ENCODE measurements at regions not wholly inside any gene's neighbourhood (a gene's known extent, or its start where the extent isn't known, plus 50 kb on each side); places are given as distances from the start of the nearest gene placed in this dataset.
"Not testable (repeated sequence)": the region's sequence is repeated elsewhere in the genome, so short reads cannot be mapped to it uniquely, and the experiment has no call there.

DNA sequence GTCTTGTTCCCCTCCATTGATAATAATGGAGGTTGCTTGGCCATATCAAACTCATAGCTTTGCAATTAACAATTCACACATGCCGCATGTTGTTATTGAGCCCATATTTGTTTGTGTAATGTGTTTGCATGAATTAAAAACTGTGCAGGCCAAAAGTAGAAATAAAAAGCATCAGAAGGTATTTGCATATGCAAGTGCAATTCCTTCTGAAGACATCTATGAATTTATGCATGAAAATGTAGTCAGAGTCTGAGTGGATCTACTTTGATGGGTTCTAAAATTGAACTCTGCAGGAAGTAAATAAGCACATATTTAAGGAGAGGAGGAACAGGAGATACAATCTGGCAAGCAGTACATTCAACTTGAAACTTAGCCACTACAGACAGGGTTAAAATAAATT, 1004.6 kb upstream of the WWC1 start:
- DNase-seq: no peak

- DNase-seq: no peak
Measured at GRCh38 chr5:167290478-167290877, 1001.0 kb upstream of the WWC1 start.

DNA sequence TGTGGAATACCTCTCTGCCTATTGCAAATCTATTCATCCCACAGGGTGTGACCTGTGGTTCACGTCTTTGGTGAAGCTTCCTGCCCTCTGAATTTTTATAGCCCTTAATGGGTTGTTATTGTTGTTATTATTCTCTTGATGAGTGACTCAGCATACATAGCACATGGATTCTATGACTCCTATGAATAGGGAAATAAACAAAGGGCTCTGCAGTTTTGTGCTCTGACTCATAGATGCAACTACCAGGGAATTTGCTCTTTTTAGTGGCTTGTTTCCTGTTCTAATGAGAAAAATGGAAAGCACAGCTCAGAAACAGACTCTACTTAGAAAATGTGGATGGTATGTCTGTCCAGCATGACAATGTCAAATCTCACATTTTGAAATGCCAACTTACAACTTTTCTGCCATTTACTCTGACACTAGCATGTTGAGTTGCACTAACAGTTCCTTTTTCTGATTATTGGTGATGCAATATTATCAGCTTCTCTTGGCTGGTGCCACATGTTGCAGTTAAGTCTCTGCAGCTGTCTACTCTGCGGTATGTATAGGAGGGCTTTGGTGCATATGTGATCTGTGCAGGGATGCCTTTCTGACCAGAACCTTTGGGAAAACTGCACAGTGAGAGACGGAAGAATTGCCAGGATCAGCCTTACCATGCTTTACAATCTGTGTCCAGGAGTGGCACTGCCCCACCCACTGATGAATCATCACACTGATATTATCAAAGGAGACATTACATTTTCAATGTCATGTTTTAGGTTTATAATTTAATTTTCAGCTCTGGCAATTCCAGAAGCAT, 996.4 kb upstream of the WWC1 start:
- DNase-seq: no peak

DNA sequence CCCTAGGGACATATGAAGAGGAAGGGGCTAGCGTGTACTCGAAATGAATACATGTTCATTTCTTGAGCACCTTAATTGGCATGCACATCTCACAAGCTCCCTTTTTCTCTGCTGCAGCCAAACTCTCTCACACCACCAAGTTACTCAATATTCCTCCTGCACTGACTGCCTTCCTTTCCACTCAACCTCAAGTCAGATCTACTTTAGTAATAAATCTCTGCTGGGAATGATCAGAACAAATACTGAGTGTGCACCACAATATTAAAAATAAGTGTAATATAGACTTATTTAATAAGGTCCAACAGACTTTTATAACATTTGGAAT, 995.8 kb upstream of the WWC1 start:
- DNase-seq: no peak

GRCh38 chr5:167296066-167296465, 995.4 kb upstream of the WWC1 start:
- DNase-seq: no peak

- no peak for DNase-seq
Measured at GRCh38 chr5:167296661-167297060, 994.8 kb upstream of the WWC1 start.

GRCh38 chr5:167299861-167300260, 991.6 kb upstream of the WWC1 start:
- not testable (repeated sequence) for DNase-seq

GRCh38 chr5:167303582-167303981, 987.9 kb upstream of the WWC1 start:
- no peak for DNase-seq

GRCh38 chr5:167304834-167305469, 986.5 kb upstream of the WWC1 start:
- no peak for DNase-seq

DNA sequence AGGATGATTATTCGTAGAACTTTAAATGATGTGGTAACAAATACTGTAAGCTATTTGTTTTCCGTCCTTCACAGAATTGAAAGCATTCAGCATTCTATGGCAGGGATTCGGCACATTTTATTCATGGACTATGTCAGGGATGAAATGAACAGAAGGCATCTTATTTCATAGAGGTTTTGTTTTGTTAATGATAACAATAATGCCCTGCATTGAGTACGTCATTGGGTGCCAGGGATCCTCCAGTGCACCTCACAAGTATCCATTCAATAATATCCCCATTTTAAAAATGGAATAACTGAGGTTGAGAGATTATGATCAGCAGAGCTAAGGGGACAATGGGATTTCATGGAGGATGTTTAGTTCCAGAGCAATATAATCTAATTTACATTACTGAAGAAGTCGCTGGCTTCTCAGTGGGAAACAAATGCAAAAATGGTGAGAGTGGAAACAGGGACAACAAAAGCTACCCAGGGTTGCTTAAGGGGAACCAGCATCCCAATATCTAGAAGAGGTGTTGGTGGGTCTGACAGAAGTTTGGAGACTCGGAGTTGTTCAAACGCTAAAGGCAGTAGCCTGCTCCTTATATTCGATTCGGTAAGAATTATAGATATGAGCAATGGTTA, 985.7 kb upstream of the WWC1 start:
- DNase-seq: no peak

DNA sequence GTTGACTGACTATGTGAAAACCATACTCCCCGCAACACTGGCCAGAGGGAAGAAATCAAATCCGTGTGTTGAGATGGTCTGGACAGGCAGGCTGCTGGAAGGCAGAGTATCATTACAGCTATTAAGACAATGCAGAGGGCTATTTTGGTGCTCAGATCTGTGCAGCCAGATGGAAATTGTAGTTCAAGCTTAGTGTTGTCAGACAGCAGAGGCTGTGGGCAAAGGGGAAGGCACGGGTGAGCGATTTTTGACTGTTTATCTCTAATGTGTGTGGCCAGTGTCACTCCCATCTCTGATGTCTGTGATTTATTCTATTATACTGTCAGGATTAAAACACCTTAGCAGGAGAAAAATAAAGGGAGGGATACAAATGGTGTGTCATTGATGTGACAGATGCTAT, 984.4 kb upstream of the WWC1 start:
- no peak for DNase-seq

DNA sequence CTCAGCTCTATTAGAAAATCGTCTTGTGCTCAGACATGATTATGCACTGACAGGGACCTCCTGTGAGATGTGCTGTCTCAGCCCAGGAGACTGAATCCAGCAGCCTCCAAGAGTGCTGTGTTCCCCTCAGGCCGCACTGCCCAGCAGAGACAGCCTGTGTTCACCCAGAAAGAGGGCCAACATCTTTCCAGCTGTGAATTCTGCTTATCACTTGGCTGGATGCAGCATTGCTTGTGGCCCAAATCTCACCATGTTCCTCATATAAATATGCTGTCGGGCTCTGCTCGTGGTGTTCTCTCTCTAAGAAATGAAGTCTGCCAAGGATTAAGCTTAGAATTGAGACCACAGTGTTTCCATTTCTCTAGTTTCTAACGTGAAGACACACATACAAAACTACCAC, 983.0 kb upstream of the WWC1 start:
- DNase-seq: no peak

- no peak for DNase-seq
Measured at GRCh38 chr5:167309941-167310517, 981.4 kb upstream of the WWC1 start.

GRCh38 chr5:167311340-167311739, 980.1 kb upstream of the WWC1 start:
- no peak for DNase-seq

DNA sequence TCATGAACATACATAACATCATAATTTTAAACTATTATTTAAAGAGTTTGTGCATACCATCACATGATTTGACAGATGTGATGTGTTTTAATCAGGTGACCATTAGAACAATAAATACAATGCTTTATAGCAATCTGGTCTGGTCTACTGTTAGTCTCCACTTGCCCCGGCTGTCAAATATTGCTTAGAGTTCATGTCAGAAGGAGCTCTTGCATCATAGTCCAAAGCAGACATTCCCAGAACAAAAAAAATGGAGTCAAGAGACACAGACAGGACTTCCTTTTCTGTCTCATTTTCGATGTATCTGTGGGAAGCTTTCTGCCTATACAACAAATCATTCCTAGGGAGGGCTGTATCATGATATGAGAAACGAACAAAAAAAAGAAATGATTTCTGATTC, 979.2 kb upstream of the WWC1 start:
- no peak for DNase-seq

GRCh38 chr5:167315762-167316161, 975.7 kb upstream of the WWC1 start:
- DNase-seq: no peak

DNA sequence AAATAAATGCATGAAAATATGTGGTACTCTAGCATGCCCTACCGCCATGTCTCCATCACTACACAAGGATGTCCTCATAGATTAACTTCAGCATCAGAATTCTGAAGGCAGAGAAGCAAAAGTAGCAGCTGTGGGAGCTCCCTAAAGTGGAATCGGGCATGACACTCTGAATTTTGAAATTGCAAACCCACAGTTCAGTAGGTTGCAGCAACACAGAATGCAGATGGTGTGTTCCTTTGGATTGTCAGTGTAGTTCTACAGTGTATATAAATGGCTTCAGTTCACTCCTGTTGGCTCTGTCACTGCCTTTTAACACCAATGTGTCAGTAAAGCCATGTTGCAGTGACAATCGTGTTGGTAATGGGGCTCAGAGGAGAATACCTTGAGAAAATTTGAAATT, 973.6 kb upstream of the WWC1 start:
- no peak for DNase-seq

- no peak for DNase-seq
Measured at GRCh38 chr5:167319243-167319642, 972.2 kb upstream of the WWC1 start.

- DNase-seq: no peak
Measured at GRCh38 chr5:167320019-167320418, 971.4 kb upstream of the WWC1 start.

DNA sequence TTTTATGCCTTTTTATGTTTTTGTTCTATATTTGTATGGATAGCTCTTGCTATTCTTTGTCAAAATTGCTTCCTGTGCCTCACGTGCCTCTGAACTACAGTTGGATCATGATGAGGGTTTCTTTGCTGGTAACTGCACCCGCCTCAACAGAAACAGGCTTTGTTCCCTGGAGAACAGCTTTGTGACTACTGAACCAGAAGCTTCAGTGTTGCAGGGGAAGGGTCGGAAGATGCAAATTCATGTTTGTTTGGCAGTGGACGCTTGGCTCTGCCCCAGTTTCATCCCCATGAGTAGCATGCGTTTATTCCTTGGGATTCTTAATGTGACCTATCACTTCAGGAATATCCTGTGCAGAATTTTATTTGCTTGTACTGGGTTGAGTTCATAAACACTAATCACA, 959.1 kb upstream of the WWC1 start:
- DNase-seq: no peak

DNA sequence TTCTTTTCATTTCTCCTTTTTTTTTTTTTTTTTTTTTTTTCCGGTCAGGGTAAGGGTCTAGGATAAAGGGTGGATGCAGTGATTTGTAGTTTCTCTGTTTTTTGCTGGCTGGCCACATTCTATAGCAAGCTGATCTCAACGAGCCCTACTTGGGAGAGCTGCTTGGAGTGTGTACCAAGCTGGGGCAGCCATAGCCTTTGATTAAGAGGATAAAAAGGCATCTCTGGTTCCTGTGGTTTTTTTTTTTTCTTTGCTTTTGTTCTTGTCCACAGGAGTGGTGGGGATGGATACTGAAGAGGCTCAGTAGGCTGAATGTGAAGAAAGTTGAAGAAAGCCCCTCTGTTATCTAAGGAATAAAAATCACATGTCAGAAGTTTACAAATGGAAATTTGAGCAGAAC, 955.3 kb upstream of the WWC1 start:
- no peak for DNase-seq

GRCh38 chr5:167339205-167339604, 952.2 kb upstream of the WWC1 start:
- no peak for DNase-seq

- no peak for DNase-seq
Measured at GRCh38 chr5:167346461-167346860, 945.0 kb upstream of the WWC1 start.

DNA sequence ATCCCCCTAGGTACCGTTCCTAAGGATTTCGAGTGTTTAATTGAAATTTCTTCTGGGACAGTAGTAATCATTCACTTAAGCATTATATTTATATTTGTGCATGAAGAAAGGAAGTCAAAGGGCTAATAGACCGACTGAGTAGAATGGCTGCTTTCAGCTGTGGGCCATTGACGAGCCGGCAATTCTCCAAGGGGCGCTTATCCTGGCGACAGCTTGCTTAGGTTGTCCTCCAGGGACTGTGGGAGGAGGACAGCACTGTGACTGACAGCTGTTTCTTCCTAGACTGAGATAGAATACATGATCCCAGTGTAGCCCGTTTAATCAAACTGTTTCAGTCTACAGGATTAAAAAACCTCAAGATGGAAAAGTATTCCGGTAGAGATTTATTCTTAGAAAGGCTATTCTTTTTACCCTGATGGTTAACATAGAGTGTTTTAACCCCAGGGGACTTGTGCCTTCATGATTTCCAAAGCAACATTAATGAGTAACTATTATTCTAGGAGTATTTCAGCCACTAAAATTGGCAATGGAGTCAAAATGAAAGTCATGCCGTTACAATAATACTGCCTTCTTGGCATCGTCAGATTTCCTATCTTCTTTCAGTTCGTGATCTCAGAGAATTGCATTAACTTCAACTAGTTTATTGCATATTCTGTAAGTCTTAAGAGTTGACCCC, 943.1 kb upstream of the WWC1 start:
- DNase-seq: no peak

All from activated CD8-positive, alpha-beta memory T cell treated with anti-CD3 and anti-CD28 coated beads, Interleukin-2, amount 50 U/mL, for 4 hours (primary cell).